Keratinocyte (primary cell): ENCODE measurements at regions not wholly inside any gene's neighbourhood (a gene's known extent, or its start where the extent isn't known, plus 50 kb on each side); places are given as distances from the start of the nearest gene placed in this dataset.

Source experiments
- CTCF ChIP-seq, 3 experiments: IDR thresholded peaks in 1 of 3; conservative IDR thresholded peaks in 1 of 3; optimal IDR thresholded peaks in 1 of 3; 2 replicates in 2 of 3; 3 replicates in 1 of 3; pipeline versions ENCODE3 to v1.5.1; 2011; ENCODE audit warnings: low read length in 3 of 3, mild to moderate bottlenecking in 3 of 3, moderate library complexity in 2 of 3, control low read depth in 1 of 3, inconsistent platforms in 1 of 3; ENCODE audit not compliant: insufficient read depth in 2 of 3; ENCODE audit errors: extremely low read depth in 1 of 3
- EZH2 ChIP-seq: IDR thresholded peaks from one replicate; pipeline ENCODE4 v1.6.1; 2012; ENCODE audit warnings: inconsistent platforms, mild to moderate bottlenecking, low read length, moderate library complexity

- no peak for TF ChIP-seq EZH2
- no peak for TF ChIP-seq CTCF (optimal IDR thresholded peaks at IDR 0.05 in 1 of 3, IDR thresholded peaks at IDR 0.05 in 1 of 3, conservative IDR thresholded peaks at IDR 0.05 in 1 of 3; ENCODE audit: extremely low read depth in 1 of 3, insufficient read depth in 2 of 3, low read length in 3 of 3)
These were observed 98.6 kb upstream of the ZNF644 start for GRCh38 chr1:91120421-91120820.
